Ecto neural progenitor cell (in vitro differentiated cells): ENCODE measurements at regions not wholly inside any gene's neighbourhood (a gene's known extent, or its start where the extent isn't known, plus 50 kb on each side); places are given as distances from the start of the nearest gene placed in this dataset.
"Not testable (repeated sequence)": the region's sequence is repeated elsewhere in the genome, so short reads cannot be mapped to it uniquely, and the experiment has no call there.

Source experiments
- DNase-seq: peaks from one replicate; pipeline ENCODE4 v3.0.0-alpha.2; 2018; ENCODE audit warnings: low spot score

DNA sequence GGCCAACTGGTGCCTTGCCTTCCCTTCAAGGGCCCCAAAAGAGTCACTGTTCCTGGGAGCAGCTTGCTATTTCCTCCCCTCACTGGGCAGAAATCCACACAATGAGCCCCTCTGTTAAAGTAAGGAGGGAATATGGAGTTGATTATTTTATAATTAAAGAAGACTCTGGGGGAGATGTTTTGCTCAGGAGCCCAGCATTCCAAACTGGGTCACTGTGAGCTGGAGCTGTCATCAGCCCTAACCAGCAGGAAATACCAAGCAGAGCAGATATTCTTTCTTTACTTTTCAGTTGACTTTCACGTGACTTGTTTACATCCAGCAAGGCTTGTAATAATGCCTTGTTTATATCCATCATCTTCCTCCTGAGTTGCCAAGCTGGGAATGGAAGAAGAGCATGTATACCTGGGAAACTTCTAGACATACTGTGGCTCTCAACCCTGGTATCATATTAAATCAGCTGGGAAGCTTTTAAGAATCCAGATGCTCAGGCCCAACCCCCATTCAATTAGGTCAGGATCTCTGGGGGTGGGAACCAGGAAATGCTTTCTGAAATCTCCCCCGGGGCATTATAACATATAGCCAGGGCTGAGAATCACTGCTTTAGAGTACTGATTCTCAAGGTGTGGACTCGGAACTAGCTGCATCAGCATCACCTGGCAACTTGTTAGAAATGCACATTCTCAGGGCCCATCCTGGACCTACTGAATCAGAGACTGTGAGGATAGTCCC lies 175.6 kb upstream of the MYLIP start:
- no peak for DNase-seq

DNA sequence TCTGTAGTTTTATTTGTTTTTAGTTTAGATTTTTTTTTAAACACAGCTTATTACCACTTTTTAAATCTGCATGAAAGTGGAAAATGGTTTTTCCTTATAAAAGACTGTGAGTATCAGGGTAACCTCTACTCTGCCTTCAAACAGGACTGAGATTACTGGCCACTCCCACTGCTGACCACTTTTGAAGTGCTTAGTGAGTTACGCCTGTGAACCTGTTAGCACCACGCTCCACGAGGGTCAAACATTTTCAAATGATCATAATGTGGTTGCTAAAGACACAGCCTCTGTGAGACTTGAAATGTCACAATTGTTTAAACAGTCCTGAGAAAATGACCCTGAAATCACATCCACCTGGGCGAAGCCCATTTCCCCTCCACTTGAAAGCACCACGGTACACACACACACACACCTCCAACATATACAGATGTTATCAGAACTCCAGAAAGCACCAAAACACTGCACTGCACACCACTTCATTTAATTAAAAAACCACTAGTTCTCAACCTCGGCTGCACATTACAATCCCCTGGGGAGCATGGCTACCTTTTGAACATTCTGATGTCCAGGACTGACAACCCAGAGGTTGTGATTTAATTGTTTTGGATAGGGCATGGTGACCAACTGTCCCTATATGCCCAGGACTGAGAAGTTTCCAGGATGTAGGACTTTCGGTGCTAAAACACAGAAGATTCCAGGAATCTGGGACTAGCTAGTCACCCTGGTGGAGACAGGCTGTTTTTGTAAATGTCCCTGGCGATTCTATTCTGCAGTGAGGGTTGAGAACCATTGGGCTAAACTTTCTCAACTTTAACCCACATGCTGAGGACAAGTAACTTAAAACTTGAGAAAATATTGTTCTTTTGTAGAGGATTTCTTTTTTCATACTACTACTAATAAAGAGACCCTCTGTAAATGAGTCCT lies 176.4 kb upstream of the MYLIP start:
- DNase-seq, result no peak

DNA sequence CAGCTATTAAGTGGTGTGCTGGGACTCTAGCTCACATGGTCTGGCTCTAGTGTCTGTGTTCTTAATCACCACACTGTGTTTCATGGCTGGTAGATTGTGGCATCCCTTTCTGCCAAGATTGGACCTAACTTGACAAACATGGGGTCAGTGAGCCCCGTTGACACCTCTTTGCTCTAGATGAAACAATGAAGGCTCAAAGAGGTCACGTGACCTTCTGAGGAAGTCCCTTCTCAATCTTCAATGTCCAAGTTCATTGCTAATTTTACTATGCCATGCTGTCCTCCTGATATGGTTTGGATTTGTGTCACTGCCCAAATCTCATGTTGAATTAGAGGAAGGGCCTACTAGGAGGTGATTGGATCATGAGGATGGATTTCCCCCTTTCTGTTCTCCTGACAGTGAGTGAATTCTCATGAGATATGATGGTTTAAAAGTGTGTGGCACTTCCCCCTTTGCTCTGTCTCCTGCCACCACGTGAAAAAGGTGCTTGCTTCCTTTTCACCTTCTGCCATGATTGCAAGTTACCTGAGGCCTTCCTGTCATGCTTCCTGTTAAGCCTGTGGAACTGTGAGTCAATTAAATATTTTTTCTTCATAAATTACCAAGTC lies 177.8 kb upstream of the MYLIP start:
- no peak for DNase-seq

DNA sequence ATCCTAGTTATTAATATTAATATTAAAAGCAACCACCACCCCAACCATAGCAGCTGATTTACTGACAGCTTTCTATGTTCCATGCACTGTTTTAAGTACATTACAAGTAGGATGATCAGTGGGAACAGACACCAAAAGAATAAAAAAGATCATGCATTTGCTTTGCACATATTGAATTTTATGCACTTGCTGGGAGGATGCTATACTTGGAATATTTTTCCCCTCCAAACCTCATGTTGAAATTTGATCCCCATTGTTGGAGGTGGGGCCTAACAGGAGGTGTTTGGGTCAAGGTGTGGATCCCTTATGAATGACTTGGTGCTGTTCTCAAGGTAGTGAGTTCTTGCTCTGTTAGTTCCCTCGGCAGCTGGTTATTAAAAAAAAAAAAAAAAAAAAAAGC lies 178.9 kb upstream of the MYLIP start:
- no peak for DNase-seq

DNA sequence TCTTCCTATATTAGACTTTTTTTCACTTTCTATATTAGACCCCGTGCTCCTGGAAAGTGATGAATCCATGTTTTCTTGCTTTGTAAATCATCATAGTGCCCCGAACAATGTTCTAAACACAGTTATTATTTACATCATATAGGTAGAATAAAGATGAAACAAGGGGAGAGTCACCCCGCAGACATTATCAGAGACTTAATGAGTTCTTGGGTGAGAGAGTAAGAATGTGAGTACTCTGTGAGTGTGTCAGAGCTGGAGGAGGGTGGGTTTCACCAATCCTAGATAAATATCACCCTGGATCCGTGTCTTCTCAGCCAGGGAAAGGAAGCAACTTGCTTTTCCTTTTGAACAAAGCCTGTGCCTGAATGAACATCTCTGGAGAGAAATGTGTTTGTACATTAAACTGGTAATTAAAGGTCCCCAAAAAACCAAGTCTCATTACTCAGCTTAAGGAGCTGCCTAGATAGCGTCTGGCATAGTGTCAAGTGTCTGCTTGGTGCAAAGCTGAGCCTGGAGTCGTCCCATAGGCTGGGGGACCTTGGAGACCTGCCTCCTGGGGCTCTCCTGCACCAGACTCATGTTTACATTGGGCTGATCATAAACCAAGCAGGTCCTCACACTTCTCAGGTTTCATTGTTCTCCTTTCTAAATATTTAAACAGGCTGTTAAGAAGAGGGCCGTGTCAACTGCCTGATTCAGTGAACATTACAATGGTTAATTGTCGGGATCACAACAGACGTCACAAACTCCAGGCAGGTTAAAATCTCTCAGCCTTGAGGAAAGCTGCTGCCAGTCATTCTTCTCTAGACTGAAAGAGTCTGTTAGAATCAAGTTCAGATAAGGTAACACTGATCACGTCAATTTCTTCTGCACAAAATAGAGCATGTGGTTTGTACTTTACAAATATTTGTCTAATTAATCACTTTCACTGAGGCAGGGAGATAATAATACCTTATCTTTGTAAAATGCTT lies 179.7 kb upstream of the MYLIP start:
- DNase-seq, result no peak

DNA sequence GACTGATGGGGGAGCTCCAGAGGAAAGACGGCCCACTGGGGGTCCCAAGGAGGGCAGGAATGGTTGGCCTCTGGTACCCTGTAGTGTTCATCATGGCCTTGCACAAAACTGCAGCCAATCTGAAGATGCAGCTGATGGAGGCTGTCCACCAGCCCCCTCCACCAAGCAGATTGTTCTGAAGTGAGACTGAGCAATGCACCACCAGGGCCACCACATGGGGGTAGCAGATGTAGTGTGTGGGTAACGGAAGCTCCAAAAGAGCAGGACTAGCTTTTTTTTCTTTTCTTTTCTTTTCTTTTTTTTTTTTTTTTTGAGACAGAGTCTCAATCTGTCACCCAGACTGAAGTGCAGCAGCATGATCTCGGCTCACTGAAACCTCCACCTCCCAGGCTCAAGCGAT lies 181.0 kb upstream of the MYLIP start:
- no peak for DNase-seq

DNA sequence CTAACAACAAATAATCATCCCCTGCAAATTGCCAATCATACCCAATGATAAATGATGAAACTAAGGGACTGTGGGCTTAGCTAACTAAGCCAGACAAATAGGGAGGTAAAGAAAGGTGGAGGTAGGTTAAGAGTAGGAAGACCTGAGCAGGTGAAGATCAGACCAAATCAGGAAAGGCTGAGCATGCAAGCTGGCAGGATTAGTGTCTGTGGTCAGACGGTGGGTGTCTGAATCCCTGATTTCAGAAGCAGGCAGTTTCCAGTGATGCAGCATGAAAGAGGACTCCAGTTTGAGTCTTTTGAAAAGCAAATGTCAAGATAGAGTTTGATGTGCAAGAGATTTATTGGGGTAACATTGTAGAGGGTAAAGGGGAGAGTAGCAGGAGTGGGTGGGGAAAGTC lies 181.4 kb upstream of the MYLIP start:
- DNase-seq, result no peak

DNA sequence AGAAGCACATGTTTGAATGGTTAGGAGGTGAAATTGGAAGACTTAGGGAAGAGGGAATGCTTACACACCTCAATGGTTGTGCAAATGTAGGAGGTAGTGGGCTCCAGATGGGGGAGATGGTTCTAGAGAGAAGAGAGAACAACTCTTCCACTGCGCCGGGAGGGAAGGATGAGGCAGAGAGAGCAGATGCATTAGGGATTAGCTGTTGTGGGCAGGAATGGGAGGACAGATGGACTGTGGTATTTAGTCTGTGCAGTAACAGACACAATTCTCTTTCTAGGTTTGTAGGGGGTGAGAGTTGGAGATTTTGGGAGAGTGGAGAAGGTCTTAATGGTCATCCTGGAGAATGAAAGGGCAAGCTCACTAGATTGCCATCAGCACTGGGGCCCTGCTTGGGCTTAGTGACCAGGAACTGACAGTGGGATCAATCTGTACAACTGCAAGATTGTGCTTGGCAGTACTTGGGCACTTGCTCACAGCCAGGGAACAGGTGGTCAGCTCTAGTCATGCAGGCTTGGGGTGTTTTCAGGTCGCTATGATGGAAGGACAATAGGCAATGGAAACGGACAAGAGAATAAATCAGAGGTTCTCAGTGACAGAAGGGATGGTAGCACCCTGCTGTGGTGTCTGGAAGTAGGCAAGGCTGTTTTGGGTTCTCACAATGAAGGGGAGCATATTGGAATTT lies 182.0 kb upstream of the MYLIP start:
- DNase-seq, result no peak

DNA sequence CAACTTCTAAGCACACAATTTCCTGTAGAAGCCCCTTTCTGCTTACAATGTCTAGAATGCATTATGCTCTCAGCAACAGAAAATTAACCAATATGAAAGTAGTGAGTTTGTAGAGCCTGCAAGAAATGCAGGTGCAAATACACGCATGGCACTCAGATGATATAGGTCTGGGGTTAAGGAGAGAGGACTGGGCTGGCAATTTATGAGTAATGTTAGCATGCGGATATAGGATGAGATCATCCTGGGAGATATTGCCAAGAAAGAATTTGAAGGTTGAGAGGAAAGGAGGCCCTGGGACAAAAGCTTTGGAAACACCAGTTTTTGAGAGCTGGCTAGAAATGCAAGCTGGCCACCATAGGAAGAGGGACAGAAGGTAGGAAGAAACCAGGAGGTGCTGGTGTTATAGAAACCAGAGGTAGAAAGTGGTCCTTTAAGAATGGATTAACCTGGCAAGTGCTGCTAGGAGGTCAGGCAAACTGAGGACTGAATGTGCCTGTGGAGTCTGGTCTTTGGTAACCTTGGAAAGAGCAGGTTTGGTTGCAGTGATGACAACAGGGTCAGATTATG lies 183.2 kb upstream of the MYLIP start:
- no peak for DNase-seq

DNA sequence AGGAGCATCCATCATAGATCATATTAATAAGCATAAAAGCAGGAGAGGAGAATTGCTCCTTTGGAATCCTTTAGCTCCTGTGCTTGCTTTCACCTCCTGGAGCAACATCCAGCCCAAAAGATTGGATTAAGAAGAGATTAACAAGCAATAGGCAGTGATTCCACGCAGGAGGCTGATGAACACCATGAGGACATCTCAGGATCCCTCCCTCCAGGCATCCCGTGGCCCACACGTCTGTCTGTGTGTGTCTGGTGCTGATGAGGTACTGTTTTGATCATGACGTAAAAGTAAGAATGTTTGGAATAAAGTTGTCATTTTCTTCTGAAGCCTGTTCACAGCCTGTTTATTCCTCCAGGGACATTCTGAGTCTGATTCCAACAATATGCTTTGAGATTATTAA lies 185.5 kb upstream of the MYLIP start:
- DNase-seq, result no peak

DNA sequence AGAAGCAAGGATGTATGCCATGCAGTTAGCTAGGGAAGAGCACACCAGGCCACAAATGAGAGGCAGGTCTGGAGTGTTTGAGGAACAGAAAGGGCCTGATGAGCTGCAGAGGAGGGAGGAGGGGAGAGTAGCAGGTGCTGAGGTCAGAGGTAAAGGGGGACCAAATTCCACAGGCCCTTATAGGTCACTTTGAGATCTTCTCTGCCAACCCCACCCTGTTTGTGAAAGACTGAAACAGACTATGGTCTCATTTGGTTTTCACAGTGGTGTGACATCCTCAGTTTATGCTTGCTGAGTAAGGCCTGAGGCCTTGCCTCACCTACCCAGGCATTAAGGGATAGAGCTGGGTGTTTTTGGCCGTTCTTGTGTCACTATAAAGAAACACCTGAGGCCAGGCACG lies 187.7 kb upstream of the MYLIP start:
- DNase-seq, result no peak

DNA sequence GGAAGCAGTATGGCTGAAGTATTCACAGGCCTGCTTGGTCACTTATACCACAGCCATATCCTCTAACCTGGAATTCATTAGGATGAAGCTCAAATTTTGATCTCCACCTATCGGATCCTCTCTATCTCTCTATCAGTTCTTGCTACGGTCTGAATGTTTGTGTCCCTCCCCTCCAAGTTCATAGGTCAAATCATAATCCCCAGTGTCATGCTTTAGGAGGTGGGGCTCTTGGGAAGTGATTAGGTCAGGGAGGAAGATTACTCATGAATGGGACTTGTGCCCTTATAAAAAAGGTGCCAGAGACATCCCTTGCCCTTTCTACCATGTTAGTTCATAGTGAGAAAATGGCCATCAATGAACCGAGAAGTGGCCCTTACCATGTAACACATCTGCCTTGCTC lies 190.8 kb upstream of the MYLIP start:
- no peak for DNase-seq

DNA sequence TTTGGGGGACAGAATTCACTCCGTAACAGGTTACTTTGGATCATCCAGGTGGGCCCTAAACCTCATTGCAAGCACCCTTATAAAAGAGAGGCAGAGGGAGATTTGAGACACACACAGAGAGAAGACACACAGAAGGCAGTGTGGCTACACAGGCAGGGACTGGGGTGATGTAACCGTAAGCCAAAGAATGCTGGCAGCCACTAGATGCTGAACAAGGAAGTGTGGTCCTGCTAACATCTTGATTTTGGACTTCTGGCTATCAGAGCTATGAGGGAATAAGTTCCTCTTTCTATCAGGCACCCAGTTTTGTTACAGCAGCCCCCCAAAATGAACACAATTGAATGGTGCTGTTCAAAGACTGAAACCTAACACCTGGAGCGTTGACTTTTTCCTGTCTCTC lies 191.3 kb upstream of the MYLIP start:
- no peak for DNase-seq

DNA sequence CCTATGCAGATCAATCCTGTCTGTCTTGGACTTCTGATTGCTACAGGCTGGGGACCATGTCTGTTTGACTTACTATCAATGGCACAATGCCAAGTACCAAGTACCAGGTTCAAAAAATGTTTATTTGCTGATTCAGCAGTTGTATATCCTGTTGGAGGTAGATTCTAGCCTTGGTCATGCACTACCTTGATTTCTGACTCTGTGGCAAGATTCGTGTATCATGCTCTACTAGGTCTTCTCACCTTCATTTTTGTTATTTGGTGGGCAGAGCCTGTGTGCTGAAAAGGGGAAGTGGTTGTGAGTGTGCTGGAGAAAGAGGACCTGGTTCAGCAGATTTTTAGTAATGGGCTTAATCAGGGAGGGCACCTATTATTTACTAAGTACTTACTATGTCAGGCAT lies 192.4 kb upstream of the MYLIP start:
- DNase-seq, result no peak

DNA sequence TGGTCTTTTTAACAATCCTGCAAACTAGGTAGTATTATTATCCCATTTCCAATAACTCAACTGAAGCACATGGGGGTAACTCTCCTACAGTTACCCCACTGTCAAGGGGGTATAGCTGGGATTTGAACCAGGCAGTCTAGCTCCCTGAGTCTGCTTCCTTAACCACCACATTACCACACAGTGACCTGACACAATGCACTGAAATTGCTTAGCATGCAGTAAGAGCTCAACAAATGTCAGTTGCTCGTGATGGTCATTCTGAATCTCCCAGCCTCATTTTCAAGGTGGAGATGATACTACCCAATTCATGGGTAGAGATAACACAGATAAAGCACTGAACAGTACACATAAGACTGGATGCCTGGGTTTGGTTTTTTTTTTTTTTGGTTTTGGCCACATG lies 193.2 kb upstream of the MYLIP start:
- DNase-seq, result no peak

DNA sequence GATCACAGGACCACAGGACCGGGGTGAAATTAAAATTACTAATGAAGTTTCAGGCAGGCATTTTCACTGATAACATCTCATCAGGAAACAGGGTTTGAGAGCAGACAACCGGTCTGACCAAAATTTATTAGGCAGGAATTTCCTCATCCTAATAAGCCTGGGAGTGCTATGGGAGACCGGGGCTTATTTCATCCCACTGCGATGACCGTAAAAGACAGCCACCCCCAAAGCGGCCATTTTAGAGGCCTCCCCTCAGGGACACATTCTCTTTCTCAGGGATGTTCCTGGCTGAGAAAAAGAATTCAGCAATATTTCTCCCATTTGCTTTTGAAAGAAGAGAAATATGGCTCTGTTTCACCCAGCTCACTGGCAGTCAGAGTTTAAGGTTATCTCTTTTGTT lies 197.2 kb upstream of the MYLIP start:
- not testable (repeated sequence) for DNase-seq

DNA sequence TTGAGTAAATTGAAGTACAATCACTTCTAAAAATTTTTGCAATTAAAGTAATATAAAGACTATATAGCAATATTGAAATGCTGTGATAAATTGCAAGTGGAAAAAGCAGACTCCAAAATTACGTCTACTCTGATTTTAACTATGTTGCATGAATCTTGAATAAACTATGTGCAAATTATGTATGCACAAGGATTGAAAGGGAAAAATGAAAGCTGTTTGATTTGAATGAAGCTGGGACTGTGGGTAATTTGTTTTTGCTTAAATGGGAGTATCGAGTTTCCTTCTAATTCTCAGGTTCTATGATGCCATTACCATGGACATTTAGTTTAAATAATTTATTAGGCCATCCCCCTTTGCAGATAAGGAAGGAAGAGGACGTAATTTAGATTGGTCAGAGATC lies 198.7 kb upstream of the MYLIP start:
- DNase-seq, result no peak

DNA sequence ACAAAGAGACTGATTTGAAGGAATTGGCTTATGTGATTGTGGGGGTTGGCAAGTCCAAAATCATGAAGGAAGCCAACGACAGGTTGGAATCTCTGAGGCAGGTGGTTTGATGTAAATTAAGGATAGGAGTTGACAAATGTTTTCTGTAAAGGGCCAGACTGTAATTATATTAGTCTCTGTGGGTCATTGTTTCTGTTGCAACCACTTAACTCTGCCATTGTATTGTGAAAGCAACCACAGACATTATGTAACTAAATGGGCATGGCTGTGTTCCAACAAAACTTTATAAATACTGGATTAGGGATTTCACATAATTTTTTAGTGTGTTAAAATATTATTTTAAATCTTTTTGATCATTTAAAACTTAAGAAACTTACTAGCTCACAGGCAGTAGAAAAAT lies 199.2 kb upstream of the MYLIP start:
- no peak for DNase-seq

DNA sequence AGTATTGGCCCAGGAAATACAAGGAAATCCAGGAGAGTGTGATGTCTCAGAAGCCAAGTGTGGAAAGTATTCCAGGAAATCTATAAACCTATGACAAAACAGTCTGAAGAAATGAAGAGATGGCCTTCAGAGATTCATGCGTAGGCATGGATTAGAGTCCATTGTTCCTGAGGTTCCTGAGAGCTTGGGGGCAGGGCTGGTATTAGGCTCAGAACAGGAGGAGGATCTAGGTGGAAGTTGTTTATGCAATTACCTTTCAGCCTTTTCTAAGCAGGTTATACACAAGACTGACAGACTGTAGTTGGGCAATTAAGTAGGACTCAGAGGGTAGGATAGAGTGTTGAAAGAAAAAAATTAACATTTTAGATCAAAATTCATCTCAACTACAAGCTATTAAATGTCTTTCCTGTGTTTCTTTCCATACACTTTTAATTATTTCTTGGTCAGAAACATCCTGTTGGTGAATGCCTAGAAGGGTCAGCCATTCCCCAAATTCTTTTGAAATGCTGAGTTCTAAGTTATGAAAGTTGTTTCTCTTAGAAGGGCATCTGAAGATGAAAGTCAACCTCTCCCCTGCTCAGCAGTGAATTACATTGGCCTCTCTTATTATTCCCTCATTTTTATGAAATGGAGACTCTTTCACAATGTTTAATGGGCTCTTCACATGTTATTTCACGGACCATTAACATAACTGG lies 201.2 kb upstream of the MYLIP start:
- DNase-seq, result no peak

DNA sequence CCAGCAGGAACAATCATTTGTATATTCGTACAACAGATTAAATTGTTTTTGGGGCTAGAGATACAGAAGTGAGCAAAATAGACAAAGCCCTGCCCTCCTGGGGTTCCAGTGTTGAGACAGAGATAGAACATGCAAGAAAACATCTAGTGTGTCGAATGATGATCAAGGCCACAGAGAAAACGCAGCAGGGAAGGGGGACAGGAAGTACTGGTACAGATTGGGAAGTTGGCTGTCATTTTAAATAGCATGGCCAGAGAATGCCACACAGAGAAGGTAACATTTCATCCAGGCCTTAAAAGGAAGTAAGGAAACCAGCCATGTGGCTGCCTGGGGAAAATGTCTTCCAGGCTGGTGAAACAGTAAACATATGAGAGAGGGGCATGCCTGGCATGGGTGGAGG lies 202.6 kb upstream of the MYLIP start:
- no peak for DNase-seq
